ENCODE measurements at regions not wholly inside any gene's neighbourhood (a gene's known extent, or its start where the extent isn't known, plus 50 kb on each side); places are given as distances from the start of the nearest gene placed in this dataset.

- no peak for DNase-seq (ENCODE audit: low read depth in 2 of 2)
Observed at GRCh38 chr14:101466456-101467180, 94.7 kb upstream of the DIO3 start.

GRCh38 chr14:101467181-101467926, 93.9 kb upstream of the DIO3 start:
- no peak for DNase-seq (ENCODE audit: low read depth in 2 of 2)

- no peak for DNase-seq (ENCODE audit: low read depth in 2 of 2)
Observed at GRCh38 chr14:101469382-101470247, 91.7 kb upstream of the DIO3 start.

- DNase-seq (ENCODE audit: low read depth in 2 of 2), result no peak
Observed at GRCh38 chr14:101470266-101470665, 91.0 kb upstream of the DIO3 start.

- DNase-seq (ENCODE audit: low read depth in 2 of 2), result no peak
Observed at GRCh38 chr14:101471723-101472517, 89.4 kb upstream of the DIO3 start.

- DNase-seq (ENCODE audit: low read depth in 2 of 2), result no peak
Observed at GRCh38 chr14:101472518-101472849, 88.8 kb upstream of the DIO3 start.

GRCh38 chr14:101473045-101473729, 88.1 kb upstream of the DIO3 start:
- DNase-seq (ENCODE audit: low read depth in 2 of 2), result no peak

- DNase-seq (ENCODE audit: low read depth in 2 of 2), result no peak
Observed at GRCh38 chr14:101473795-101474562, 87.3 kb upstream of the DIO3 start.

GRCh38 chr14:101474563-101475455, 86.5 kb upstream of the DIO3 start:
- no peak for DNase-seq (ENCODE audit: low read depth in 2 of 2)

- no peak for DNase-seq (ENCODE audit: low read depth in 2 of 2)
Observed at GRCh38 chr14:101475456-101476257, 85.6 kb upstream of the DIO3 start.

- no peak for DNase-seq (ENCODE audit: low read depth in 2 of 2)
Observed at GRCh38 chr14:101476258-101476915, 84.9 kb upstream of the DIO3 start.

GRCh38 chr14:101476916-101477553, 84.3 kb upstream of the DIO3 start:
- DNase-seq (ENCODE audit: low read depth in 2 of 2), result no peak

- no peak for DNase-seq (ENCODE audit: low read depth in 2 of 2)
Observed at GRCh38 chr14:101477648-101478047, 83.6 kb upstream of the DIO3 start.

- DNase-seq (ENCODE audit: low read depth in 2 of 2), result no peak
Observed at GRCh38 chr14:101478096-101478495, 83.2 kb upstream of the DIO3 start.

- DNase-seq (ENCODE audit: low read depth in 2 of 2), result no peak
Observed at GRCh38 chr14:101478796-101479410, 82.4 kb upstream of the DIO3 start.

GRCh38 chr14:101480022-101480746, 81.1 kb upstream of the DIO3 start:
- no peak for DNase-seq (ENCODE audit: low read depth in 2 of 2)

All from stimulated activated CD8-positive, alpha-beta memory T cell treated with anti-CD3 and anti-CD28 coated beads, Interleukin-2, amount 100 ng/mL, for 1 hour (primary cell).